ENCODE measurements at regions not wholly inside any gene's neighbourhood (a gene's known extent, or its start where the extent isn't known, plus 50 kb on each side); places are given as distances from the start of the nearest gene placed in this dataset.
"Not testable (repeated sequence)": the region's sequence is repeated elsewhere in the genome, so short reads cannot be mapped to it uniquely, and the experiment has no call there.

- no peak for DNase-seq
Observed at GRCh38 chr2:225771701-225772100, 372.2 kb downstream of the NYAP2 start.

GRCh38 chr2:225768741-225769140, 369.2 kb downstream of the NYAP2 start:
- no peak for DNase-seq

- DNase-seq: no peak
Observed at GRCh38 chr2:225766431-225766830, 366.9 kb downstream of the NYAP2 start.

- no peak for DNase-seq
Observed at GRCh38 chr2:225765820-225766219, 366.3 kb downstream of the NYAP2 start.

GRCh38 chr2:225764346-225764745, 364.8 kb downstream of the NYAP2 start:
- no peak for DNase-seq

- no peak for DNase-seq
Observed at GRCh38 chr2:225763711-225764110, 364.2 kb downstream of the NYAP2 start.

GRCh38 chr2:225761396-225761795, 361.9 kb downstream of the NYAP2 start:
- DNase-seq: no peak

GRCh38 chr2:225757248-225757647, 357.7 kb downstream of the NYAP2 start:
- no peak for DNase-seq

- DNase-seq: no peak
Observed at GRCh38 chr2:225756198-225756597, 356.7 kb downstream of the NYAP2 start.

GRCh38 chr2:225748609-225749008, 349.1 kb downstream of the NYAP2 start:
- no peak for DNase-seq

GRCh38 chr2:225743996-225744395, 344.5 kb downstream of the NYAP2 start:
- DNase-seq: not testable (repeated sequence)

- no peak for DNase-seq
Observed at GRCh38 chr2:225742487-225742886, 343.0 kb downstream of the NYAP2 start.

GRCh38 chr2:225740086-225740485, 340.6 kb downstream of the NYAP2 start:
- no peak for DNase-seq

GRCh38 chr2:225739328-225739727, 339.8 kb downstream of the NYAP2 start:
- no peak for DNase-seq

GRCh38 chr2:225738735-225739134, 339.2 kb downstream of the NYAP2 start:
- no peak for DNase-seq

GRCh38 chr2:225737556-225737955, 338.0 kb downstream of the NYAP2 start:
- no peak for DNase-seq

GRCh38 chr2:225735844-225736243, 336.3 kb downstream of the NYAP2 start:
- DNase-seq: no peak

GRCh38 chr2:225725726-225726125, 326.2 kb downstream of the NYAP2 start:
- no peak for DNase-seq
